ENCODE measurements at regions not wholly inside any gene's neighbourhood (a gene's known extent, or its start where the extent isn't known, plus 50 kb on each side); places are given as distances from the start of the nearest gene placed in this dataset.

DNA sequence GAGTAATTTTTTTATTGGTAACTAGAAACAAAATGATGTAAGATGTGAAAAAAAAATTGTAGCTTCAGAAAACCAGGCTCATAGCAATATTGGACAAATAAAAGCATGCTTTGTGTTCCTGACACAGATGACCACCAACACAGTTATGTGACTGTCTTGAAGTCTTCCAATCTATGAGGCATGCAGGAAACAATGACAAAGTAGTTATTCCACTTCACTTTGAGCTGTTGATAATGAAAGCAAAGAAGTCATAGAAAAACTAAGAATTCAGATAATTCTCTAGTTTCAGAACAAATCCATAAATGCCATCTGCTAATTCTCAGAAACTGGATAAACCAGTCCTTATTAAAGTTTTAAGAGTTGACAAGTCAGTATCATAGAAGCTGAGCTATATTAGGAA lies 378.4 kb upstream of the SEMA3D start:
- no peaks in the 10 kb centered on the region for H3K9me3 ChIP-seq
- no peak overlapping the region for H3K4me3 ChIP-seq
- H3K4me1 ChIP-seq = no peaks in the 10 kb centered on the region
- H3K27ac ChIP-seq = no peak overlapping the region
- H3K27me3 ChIP-seq = no peaks in the 10 kb centered on the region
- TF ChIP-seq POLR2A (IDR thresholded peaks at IDR 0.05) = no peak
- no peak for TF ChIP-seq EP300 (IDR thresholded peaks at IDR 0.05; ENCODE audit: low read depth)
- TF ChIP-seq POLR2AphosphoS5 (IDR thresholded peaks at IDR 0.05) = no peak
- TF ChIP-seq, protein P1, sequence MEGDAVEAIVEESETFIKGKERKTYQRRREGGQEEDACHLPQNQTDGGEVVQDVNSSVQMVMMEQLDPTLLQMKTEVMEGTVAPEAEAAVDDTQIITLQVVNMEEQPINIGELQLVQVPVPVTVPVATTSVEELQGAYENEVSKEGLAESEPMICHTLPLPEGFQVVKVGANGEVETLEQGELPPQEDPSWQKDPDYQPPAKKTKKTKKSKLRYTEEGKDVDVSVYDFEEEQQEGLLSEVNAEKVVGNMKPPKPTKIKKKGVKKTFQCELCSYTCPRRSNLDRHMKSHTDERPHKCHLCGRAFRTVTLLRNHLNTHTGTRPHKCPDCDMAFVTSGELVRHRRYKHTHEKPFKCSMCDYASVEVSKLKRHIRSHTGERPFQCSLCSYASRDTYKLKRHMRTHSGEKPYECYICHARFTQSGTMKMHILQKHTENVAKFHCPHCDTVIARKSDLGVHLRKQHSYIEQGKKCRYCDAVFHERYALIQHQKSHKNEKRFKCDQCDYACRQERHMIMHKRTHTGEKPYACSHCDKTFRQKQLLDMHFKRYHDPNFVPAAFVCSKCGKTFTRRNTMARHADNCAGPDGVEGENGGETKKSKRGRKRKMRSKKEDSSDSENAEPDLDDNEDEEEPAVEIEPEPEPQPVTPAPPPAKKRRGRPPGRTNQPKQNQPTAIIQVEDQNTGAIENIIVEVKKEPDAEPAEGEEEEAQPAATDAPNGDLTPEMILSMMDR (IDR thresholded peaks at IDR 0.05) = no peak
- H3K36me3 ChIP-seq = no peaks in the 10 kb centered on the region
- DNase-seq = no peak
- in situ Hi-C loops (cut with MboI; ENCODE audit: low pct_ligation_motif_present in 1 of 4, low pct_unique_long_range_greater_than_20kb in 1 of 4, low sequenced_read_pairs in 3 of 4) (no loop called here), intact Hi-C loops (cut with DNase I; ENCODE audit: low total_unique reads) (no loop called here)

DNA sequence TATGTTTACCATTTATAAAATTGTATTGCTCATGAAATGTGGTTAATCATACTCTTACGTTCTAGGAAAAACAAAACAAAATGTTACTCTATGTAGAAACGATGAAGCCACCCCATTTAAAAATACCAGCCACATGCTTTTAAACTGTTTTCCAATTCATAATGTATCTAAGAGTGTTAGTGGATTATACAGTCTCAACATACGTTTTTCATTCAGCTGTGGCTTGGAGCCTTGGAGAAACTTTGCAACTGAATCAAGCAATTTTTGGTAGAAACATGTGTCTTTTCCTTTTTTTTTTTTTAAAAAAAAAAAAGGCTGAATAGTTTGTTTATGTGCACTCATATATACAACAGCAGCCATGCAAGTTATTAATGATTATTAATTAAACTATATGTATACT lies 378.0 kb upstream of the SEMA3D start:
- Histone ChIP-seq H3K27me3 (no peaks in the 10 kb centered on the region), H3K4me1 (no peaks in the 10 kb centered on the region), H3K27ac (no peak overlapping the region), H3K9me3 (no peaks in the 10 kb centered on the region), H3K4me3 (no peak overlapping the region), H3K36me3 (no peaks in the 10 kb centered on the region)
- TF ChIP-seq POLR2A (IDR thresholded peaks at IDR 0.05) (no peak), POLR2AphosphoS5 (IDR thresholded peaks at IDR 0.05) (no peak), EP300 (IDR thresholded peaks at IDR 0.05; ENCODE audit: low read depth) (no peak)
- TF ChIP-seq, protein P1 (IDR thresholded peaks at IDR 0.05) = no peak
- DNase-seq = no peak
- WGBS, 2 donors (ENCODE audit: low coverage in 1 of 2) = 54 to 62% methylated on average over 3 of the region's 3 CpGs
- in situ Hi-C loops (cut with MboI; ENCODE audit: low pct_ligation_motif_present in 1 of 4, low pct_unique_long_range_greater_than_20kb in 1 of 4, low sequenced_read_pairs in 3 of 4) (no loop called here), intact Hi-C loops (cut with DNase I; ENCODE audit: low total_unique reads) (no loop called here)

DNA sequence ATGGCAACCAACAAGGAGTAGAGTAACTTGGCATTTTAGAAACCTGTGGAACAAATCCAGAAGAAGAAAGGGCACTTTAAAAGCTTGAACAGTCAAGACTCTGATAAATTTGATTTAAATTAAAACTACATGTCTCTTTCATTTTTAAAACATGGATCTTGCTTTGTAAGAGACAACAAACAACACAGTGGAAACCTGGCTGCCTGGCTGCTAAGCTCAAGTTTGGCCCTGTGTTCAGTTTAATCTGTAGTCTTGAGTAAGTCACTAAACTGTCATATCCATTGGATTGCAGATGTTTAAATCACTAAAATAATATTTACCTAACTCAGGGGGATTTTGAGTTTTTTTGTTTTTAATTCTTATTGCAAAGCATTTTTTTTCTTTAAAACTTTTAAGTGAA lies 374.9 kb upstream of the SEMA3D start:
- intact Hi-C loops (cut with DNase I; ENCODE audit: low total_unique reads) = no loop called here

DNA sequence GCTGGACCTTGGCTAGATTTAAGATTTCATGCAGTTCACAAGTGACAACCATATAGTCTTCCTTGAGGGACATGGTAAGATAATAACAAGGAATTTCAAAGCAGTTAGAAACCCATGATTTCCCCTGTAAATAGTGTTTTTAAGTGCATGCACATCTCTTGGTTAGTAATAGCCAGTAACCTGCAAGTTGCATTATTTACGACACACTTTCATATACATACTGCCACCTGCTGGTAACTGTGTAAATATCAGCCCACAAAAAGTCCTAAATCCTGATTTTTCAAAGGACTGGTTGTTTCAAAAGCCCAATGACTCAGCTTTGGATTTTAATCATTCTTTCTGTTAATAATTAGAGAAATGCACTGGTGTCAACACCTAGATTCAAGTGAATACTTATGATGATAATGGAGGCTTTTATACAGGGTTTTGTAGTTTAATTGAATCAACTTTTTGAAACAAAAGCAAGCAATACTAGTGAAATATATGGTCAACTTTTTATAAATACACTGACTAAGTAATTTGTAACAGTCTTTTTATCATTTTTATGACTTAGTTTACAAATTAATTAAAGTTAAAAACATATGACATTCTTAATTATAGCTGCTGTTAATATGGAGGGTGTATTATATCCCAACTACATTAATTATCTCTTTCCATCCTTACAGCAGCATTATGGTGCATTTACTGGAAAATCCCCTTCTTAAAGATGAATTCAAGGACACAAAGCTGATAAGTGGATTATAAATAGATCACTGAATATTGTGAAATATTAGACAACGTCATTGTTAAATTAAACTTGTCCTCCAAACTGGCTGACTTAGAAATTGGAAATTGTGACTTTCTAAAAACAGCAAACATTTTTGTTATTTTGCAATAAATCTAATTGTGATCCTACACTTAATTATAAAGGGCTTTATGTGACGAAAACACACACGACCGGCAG lies 367.7 kb upstream of the SEMA3D start:
- no peak for DNase-seq
- in situ Hi-C loops (cut with MboI; ENCODE audit: low pct_ligation_motif_present in 1 of 4, low pct_unique_long_range_greater_than_20kb in 1 of 4, low sequenced_read_pairs in 3 of 4) (loop anchor here in 2 of 4 donors (10.0 kb wide), 1 partner anchor 500 kb away; no protein-coding TSS in a partner anchor), intact Hi-C loops (cut with DNase I; ENCODE audit: low total_unique reads) (loop anchor here (5.0 kb wide), 1 partner anchor 517 kb away; no protein-coding TSS in a partner anchor)
- Histone ChIP-seq H3K9me3 (no peaks in the 10 kb centered on the region), H3K4me1 (no peaks in the 10 kb centered on the region), H3K36me3 (no peaks in the 10 kb centered on the region), H3K27ac (no peak overlapping the region), H3K27me3 (no peaks in the 10 kb centered on the region), H3K4me3 (no peak overlapping the region)
- TF ChIP-seq POLR2AphosphoS5 (IDR thresholded peaks at IDR 0.05) (no peak), EP300 (IDR thresholded peaks at IDR 0.05; ENCODE audit: low read depth) (no peak)
- TF ChIP-seq, protein P1 (IDR thresholded peaks at IDR 0.05) = peak; percentile 51 to 64 (median 60)
- WGBS, 2 donors (ENCODE audit: low coverage in 1 of 2) = 70 to 72% methylated on average over 5 of the region's 5 CpGs

More for the DNA sequence above, 374.9 kb upstream of the SEMA3D start:
- TF ChIP-seq POLR2AphosphoS5 (IDR thresholded peaks at IDR 0.05) (no peak), EP300 (IDR thresholded peaks at IDR 0.05; ENCODE audit: low read depth) (no peak), POLR2A (IDR thresholded peaks at IDR 0.05) (no peak)
- TF ChIP-seq, protein P1 (IDR thresholded peaks at IDR 0.05) = no peak
- Histone ChIP-seq H3K36me3 (no peaks in the 10 kb centered on the region), H3K27ac (no peak overlapping the region), H3K4me3 (no peak overlapping the region), H3K4me1 (no peaks in the 10 kb centered on the region), H3K9me3 (no peaks in the 10 kb centered on the region), H3K27me3 (no peaks in the 10 kb centered on the region)
- DNase-seq = no peak
- in situ Hi-C loops (cut with MboI; ENCODE audit: low pct_ligation_motif_present in 1 of 4, low pct_unique_long_range_greater_than_20kb in 1 of 4, low sequenced_read_pairs in 3 of 4) = no loop called here
